ENCODE measurements at regions not wholly inside any gene's neighbourhood (a gene's known extent, or its start where the extent isn't known, plus 50 kb on each side); places are given as distances from the start of the nearest gene placed in this dataset.

DNA sequence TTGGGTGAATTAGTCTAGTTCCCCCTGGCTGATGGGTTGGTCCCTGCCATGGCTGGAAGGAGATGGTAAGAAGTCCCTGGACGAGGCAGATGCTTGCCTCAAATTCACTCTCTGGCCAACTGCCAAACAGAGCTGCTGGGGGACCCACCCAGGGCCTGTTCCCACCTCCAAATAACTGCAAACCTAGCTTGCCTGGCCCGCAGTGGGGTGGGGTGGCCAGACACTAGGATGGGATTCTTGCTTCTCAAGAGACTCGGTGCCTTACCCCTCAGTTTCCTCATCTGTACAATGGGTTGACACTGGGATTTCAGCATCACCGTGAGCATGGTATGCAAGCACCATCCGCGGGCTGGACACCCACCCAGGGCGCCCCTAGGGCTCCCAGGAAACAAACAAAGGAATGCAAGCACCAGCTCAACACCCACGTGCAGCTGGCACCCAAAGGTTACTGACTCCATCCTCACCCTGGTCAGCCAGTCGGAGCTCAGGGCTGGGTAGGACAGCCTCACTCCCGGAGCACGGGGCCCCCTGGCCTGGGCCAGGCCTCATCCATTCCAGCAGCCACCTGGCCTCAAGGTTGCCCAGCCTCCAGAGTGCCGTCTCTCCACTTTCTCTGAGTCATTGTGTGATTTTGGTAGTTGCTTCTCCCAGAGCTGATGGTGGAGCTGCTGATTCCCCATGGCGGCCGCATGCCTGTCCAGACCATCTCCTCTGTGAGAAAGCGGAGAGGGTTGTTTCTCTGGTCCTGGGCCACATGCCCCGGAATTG is 205.2 kb upstream of the RTL1 start:
- Histone ChIP-seq H3K36me3 (no peaks in the 10 kb centered on the region), H3K27ac (no peak overlapping the region), H3K27me3 (no peaks in the 10 kb centered on the region), H3K4me3 (no peak overlapping the region), H3K9me3 (peaks cover 0 to 2% of the 10 kb centered on the region in 2 donors), H3K4me1 (no peaks in the 10 kb centered on the region)
- intact Hi-C loops (cut with DNase I), result no loop called here
- TF ChIP-seq CTCF (IDR thresholded peaks at IDR 0.05), result no peak
- ATAC-seq, result no peak
- no peak for DNase-seq

DNA sequence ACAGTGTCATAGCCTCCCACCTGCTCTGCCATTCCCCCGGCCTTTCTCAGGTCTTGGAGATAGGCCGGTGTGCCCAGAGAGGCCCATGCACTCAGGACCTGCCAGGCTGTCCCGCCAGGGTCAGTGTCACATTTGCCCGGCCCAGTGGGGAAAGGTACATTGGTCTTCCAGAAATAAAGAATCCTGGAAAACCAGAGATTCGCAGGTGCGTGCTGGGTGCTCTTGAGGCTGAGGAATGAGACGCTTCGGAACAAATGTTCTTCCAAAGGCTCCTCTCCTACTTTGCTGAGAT is 205.8 kb upstream of the RTL1 start:
- H3K36me3 ChIP-seq, result no peaks in the 10 kb centered on the region
- no peak for TF ChIP-seq CTCF (IDR thresholded peaks at IDR 0.05)

DNA sequence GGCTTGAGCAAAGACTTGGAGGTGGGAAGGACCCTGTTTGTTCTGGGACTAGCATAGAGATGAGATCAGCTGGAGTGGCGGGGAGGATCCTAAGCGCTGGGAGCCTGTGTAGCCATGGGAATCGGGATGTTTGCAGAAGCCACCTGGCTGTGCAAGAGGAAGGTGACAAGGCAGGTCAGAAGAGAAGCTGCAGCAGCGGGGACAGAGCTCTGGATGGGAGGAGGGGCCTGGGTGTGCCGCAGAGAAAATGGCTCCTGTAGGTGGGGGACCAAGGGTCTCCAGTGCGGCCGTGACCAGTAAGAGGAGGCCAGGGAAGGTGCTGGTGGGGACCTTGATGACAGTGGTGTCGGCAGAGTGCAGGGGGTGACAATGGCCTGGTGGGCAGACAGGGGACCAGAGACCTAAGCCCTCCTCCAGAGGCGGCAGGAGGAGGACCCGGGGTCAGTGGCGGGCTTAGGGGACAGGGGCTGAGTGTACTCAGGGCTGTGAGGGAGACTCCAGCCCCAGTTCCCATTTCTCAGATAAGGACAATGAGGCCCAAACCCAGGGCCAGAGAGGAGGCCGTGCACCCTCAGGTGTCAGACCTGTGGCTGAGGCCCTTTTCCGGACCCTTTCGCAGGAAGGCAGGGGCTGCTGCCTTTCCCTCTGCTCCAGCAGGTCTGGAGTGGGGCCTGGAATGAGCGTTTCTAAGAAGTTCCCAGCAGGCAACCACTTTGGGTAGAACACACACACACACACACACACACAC is 206.6 kb upstream of the RTL1 start:
- H3K4me3 ChIP-seq, result no peak overlapping the region
- no peaks in the 10 kb centered on the region for H3K36me3 ChIP-seq
- intact Hi-C loops (cut with DNase I), result no loop called here
- ATAC-seq, result no peak
- peak in 1 of 4 donors; percentile 52 for DNase-seq
- no peaks in the 10 kb centered on the region for H3K27me3 ChIP-seq
- no peak overlapping the region for H3K27ac ChIP-seq
- no peak for TF ChIP-seq CTCF (IDR thresholded peaks at IDR 0.05)
- H3K9me3 ChIP-seq, result peaks cover 0 to 2% of the 10 kb centered on the region in 2 donors
- H3K4me1 ChIP-seq, result no peaks in the 10 kb centered on the region

More for the DNA sequence above, 205.8 kb upstream of the RTL1 start:
- ATAC-seq (no peak), DNase-seq (no peak)
- Histone ChIP-seq H3K27me3 (no peaks in the 10 kb centered on the region), H3K9me3 (peaks cover 0 to 2% of the 10 kb centered on the region in 2 donors), H3K4me1 (no peaks in the 10 kb centered on the region), H3K27ac (no peak overlapping the region), H3K4me3 (no peak overlapping the region)
- intact Hi-C loops (cut with DNase I), result no loop called here

GRCh38 chr14:101110729-101111619 is 207.5 kb upstream of the RTL1 start:
- TF ChIP-seq CTCF (IDR thresholded peaks at IDR 0.05), result no peak
- H3K27ac ChIP-seq, result no peak overlapping the region
- no peaks in the 10 kb centered on the region for H3K4me1 ChIP-seq
- no peaks in the 10 kb centered on the region for H3K27me3 ChIP-seq
- ATAC-seq, result no peak
- intact Hi-C loops (cut with DNase I), result no loop called here
- peaks cover 0 to 2% of the 10 kb centered on the region in 2 donors for H3K9me3 ChIP-seq
- H3K4me3 ChIP-seq, result no peak overlapping the region
- H3K36me3 ChIP-seq, result no peaks in the 10 kb centered on the region
- peak in 2 of 4 donors; percentile 25 to 70 for DNase-seq

Data from left lung (tissue), 4 donors.